ENCODE measurements at regions not wholly inside any gene's neighbourhood (a gene's known extent, or its start where the extent isn't known, plus 50 kb on each side); places are given as distances from the start of the nearest gene placed in this dataset.

- TF ChIP-seq CTCF (IDR thresholded peaks at IDR 0.05) (no peak), EP300 (IDR thresholded peaks at IDR 0.05) (no peak)
These were observed 157.5 kb downstream of the TTC8 start for GRCh38 chr14:88981948-88982347.

Data from ovary (tissue), 3 donors.